ENCODE measurements at regions not wholly inside any gene's neighbourhood (a gene's known extent, or its start where the extent isn't known, plus 50 kb on each side); places are given as distances from the start of the nearest gene placed in this dataset.

DNA sequence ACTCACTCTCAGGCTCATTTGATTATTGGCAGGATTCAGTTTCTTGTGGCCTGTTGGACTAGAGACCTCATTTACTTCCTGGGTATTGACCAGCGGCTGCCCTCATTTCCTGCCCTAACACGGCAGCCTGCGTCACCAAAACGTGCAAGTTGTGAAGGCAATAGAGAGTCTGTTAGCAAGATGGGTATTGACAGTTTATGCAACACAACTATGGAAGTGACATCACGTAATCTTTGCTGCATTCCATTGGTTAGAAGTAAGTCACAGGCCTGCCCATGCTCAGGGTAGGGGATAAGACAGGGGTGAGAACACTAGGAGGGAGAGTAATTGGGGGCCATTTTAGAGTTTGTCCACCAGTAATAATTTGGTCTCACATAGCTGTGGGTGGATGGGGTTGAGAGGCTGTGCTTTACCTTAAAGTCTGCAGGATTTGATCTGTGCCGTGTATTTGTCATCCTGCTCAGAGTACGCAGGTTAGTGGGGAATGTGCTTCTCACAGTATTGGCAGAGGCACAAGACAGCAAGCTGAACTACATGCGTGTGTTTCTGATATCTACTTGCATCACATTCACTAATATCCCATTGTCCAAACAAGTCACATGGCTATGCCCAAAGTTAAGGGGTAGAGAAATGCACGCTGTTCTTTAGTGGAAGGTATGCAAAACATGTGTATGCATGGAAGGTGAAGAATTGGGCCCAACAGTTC lies 83.3 kb downstream of the EDEM1 start:
- Histone ChIP-seq H2AFZ (ENCODE audit: low read depth, low read length) (no peak overlapping the region), H3K79me2 (ENCODE audit: insufficient read depth, low read length) (no peaks in the 10 kb centered on the region), H4K20me1 (ENCODE audit: insufficient read depth, low read length) (no peaks in the 10 kb centered on the region), H3K9me3 (ENCODE audit: insufficient read depth, low read depth, low read length) (no peaks in the 10 kb centered on the region), H3K4me1 (ENCODE audit: insufficient read depth, low read length) (peaks cover 7% of the 10 kb centered on the region), H3K4me2 (ENCODE audit: low read length) (no peak overlapping the region), H3K9ac (ENCODE audit: low read length) (no peak overlapping the region), H3K27ac (ENCODE audit: low read depth, low read length) (no peak overlapping the region), H3K4me3 (ENCODE audit: insufficient read depth, low read depth, low read length) (no peak overlapping the region), H3K27me3 (ENCODE audit: insufficient read depth, low read length) (no peaks in the 10 kb centered on the region), H3K36me3 (ENCODE audit: insufficient read depth, low read length) (no peaks in the 10 kb centered on the region)
- Mint-ChIP-seq H3K4me1 (ENCODE audit: low read depth, unreplicated experiment) (peaks cover 9% of the 10 kb centered on the region), H3K27me3 (ENCODE audit: low read depth, unreplicated experiment) (no peaks in the 10 kb centered on the region), H3K4me3 (ENCODE audit: unreplicated experiment) (no peak overlapping the region), H3K36me3 (ENCODE audit: low read depth, unreplicated experiment) (no peaks in the 10 kb centered on the region), H3K27ac (ENCODE audit: unreplicated experiment) (no peak overlapping the region), H3K9me3 (ENCODE audit: unreplicated experiment) (no peaks in the 10 kb centered on the region)
- FAIRE-seq = no peak
- DNase-seq (ENCODE audit: low read depth) = no peak
- no peak for TF ChIP-seq EZH2 (IDR thresholded peaks at IDR 0.05; ENCODE audit: insufficient read depth, low read length)
- TF ChIP-seq, protein P1, sequence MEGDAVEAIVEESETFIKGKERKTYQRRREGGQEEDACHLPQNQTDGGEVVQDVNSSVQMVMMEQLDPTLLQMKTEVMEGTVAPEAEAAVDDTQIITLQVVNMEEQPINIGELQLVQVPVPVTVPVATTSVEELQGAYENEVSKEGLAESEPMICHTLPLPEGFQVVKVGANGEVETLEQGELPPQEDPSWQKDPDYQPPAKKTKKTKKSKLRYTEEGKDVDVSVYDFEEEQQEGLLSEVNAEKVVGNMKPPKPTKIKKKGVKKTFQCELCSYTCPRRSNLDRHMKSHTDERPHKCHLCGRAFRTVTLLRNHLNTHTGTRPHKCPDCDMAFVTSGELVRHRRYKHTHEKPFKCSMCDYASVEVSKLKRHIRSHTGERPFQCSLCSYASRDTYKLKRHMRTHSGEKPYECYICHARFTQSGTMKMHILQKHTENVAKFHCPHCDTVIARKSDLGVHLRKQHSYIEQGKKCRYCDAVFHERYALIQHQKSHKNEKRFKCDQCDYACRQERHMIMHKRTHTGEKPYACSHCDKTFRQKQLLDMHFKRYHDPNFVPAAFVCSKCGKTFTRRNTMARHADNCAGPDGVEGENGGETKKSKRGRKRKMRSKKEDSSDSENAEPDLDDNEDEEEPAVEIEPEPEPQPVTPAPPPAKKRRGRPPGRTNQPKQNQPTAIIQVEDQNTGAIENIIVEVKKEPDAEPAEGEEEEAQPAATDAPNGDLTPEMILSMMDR (IDR thresholded peaks at IDR 0.05; ENCODE audit: insufficient read depth, low read depth, low read length) = no peak

DNA sequence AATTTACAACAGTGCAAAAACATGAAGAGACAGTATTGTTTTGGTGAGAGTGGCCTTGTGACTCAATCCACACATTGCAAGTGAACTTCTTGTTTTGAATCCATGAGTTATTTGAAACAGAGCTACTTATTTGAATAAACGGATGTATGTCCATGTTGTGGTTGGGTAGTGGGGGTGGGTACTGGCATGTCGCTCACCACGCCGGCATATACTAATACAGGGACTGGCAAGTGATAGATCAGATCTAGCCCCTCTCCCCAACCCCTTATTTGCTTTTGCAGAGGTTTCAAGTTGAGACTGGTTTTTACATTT lies 83.8 kb downstream of the EDEM1 start:
- Mint-ChIP-seq H3K27ac (ENCODE audit: unreplicated experiment) (no peak overlapping the region), H3K36me3 (ENCODE audit: low read depth, unreplicated experiment) (no peaks in the 10 kb centered on the region), H3K27me3 (ENCODE audit: low read depth, unreplicated experiment) (no peaks in the 10 kb centered on the region), H3K4me3 (ENCODE audit: unreplicated experiment) (no peak overlapping the region), H3K9me3 (ENCODE audit: unreplicated experiment) (no peaks in the 10 kb centered on the region), H3K4me1 (ENCODE audit: low read depth, unreplicated experiment) (peaks cover 9% of the 10 kb centered on the region)
- no peaks in the 10 kb centered on the region for H3K9me3 ChIP-seq (ENCODE audit: insufficient read depth, low read depth, low read length)
- FAIRE-seq (no peak), DNase-seq (ENCODE audit: low read depth) (no peak)
- peaks cover 7% of the 10 kb centered on the region for H3K4me1 ChIP-seq (ENCODE audit: insufficient read depth, low read length)
- H3K4me3 ChIP-seq (ENCODE audit: insufficient read depth, low read depth, low read length) = no peak overlapping the region
- no peaks in the 10 kb centered on the region for H3K36me3 ChIP-seq (ENCODE audit: insufficient read depth, low read length)
- no peak overlapping the region for H3K27ac ChIP-seq (ENCODE audit: low read depth, low read length)
- H3K79me2 ChIP-seq (ENCODE audit: insufficient read depth, low read length) = no peaks in the 10 kb centered on the region
- TF ChIP-seq, protein P1 (IDR thresholded peaks at IDR 0.05; ENCODE audit: insufficient read depth, low read depth, low read length) = no peak
- H4K20me1 ChIP-seq (ENCODE audit: insufficient read depth, low read length) = no peaks in the 10 kb centered on the region
- H3K27me3 ChIP-seq (ENCODE audit: insufficient read depth, low read length) = no peaks in the 10 kb centered on the region
- H3K4me2 ChIP-seq (ENCODE audit: low read length) = no peak overlapping the region
- H3K9ac ChIP-seq (ENCODE audit: low read length) = no peak overlapping the region
- H2AFZ ChIP-seq (ENCODE audit: low read depth, low read length) = no peak overlapping the region

DNA sequence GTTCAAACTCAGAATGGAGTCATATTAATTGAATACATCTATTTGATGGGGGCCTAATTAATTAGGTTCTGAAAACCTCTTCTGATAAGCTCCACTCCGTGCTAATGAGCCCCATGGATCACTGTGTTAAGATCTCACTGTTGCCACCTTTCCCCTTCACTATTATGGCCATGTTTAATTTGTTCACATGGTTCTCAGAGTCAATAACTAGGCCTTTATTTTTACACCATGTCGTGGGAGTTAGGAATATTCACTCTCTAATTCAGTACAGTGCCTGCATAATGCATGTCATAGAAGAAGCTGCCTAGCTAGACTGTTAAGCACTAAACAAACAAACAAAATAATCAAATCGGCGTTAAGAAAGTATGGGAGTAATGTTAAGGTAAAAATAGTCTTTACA lies 84.9 kb downstream of the EDEM1 start:
- Histone ChIP-seq H3K4me3 (ENCODE audit: insufficient read depth, low read depth, low read length) (no peak overlapping the region), H2AFZ (ENCODE audit: low read depth, low read length) (no peak overlapping the region), H3K9ac (ENCODE audit: low read length) (no peak overlapping the region), H3K27me3 (ENCODE audit: insufficient read depth, low read length) (no peaks in the 10 kb centered on the region), H3K4me1 (ENCODE audit: insufficient read depth, low read length) (peaks cover 7% of the 10 kb centered on the region), H3K4me2 (ENCODE audit: low read length) (no peak overlapping the region), H3K9me3 (ENCODE audit: insufficient read depth, low read depth, low read length) (no peaks in the 10 kb centered on the region), H3K27ac (ENCODE audit: low read depth, low read length) (no peak overlapping the region), H4K20me1 (ENCODE audit: insufficient read depth, low read length) (no peaks in the 10 kb centered on the region), H3K36me3 (ENCODE audit: insufficient read depth, low read length) (no peaks in the 10 kb centered on the region), H3K79me2 (ENCODE audit: insufficient read depth, low read length) (no peaks in the 10 kb centered on the region)
- Mint-ChIP-seq H3K36me3 (ENCODE audit: low read depth, unreplicated experiment) (no peaks in the 10 kb centered on the region), H3K27ac (ENCODE audit: unreplicated experiment) (no peak overlapping the region), H3K9me3 (ENCODE audit: unreplicated experiment) (no peaks in the 10 kb centered on the region), H3K4me1 (ENCODE audit: low read depth, unreplicated experiment) (peaks cover 7% of the 10 kb centered on the region), H3K4me3 (ENCODE audit: unreplicated experiment) (no peak overlapping the region), H3K27me3 (ENCODE audit: low read depth, unreplicated experiment) (no peaks in the 10 kb centered on the region)
- no peak for TF ChIP-seq EZH2 (IDR thresholded peaks at IDR 0.05; ENCODE audit: insufficient read depth, low read length)
- no peak for DNase-seq (ENCODE audit: low read depth)
- no peak for FAIRE-seq
